Neural cell (in vitro differentiated cells): ENCODE measurements at regions not wholly inside any gene's neighbourhood (a gene's known extent, or its start where the extent isn't known, plus 50 kb on each side); places are given as distances from the start of the nearest gene placed in this dataset.

Experiments
- H2AFZ ChIP-seq: fragments of 200-600, 300-800 bp; sonication (generic), shearing (Covaris generic); 2 replicates; pipeline ENCODE4 v1.6.0; 2014; ENCODE audit warnings: low read depth, mild to moderate bottlenecking, antibody characterized with exemption, low read length, moderate library complexity
- H3F3A ChIP-seq: fragments of 200-600 bp; shearing (Covaris generic); 2 replicates; pipeline ENCODE4 v1.6.1; 2016; ENCODE audit warnings: mild to moderate bottlenecking, moderate library complexity, mixed read lengths, antibody characterized with exemption, low read length; ENCODE audit not compliant: insufficient read depth, poor library complexity, severe bottlenecking
- H3K27ac ChIP-seq: fragments of 200-600, 300-800 bp; sonication (generic), shearing (Covaris generic); 2 replicates; pipeline ENCODE4 v1.5.1; 2014; ENCODE audit warnings: mild to moderate bottlenecking, low read length, moderate library complexity
- H3K27me3 ChIP-seq: fragments of 300-800, 200-600 bp; sonication (generic), shearing (Covaris generic); 2 replicates; pipeline ENCODE4 v1.6.0; 2014; ENCODE audit warnings: mild to moderate bottlenecking, low read depth, low read length, moderate library complexity; ENCODE audit not compliant: insufficient read depth
- H3K36me3 ChIP-seq: fragments of 300-800, 200-600 bp; sonication (generic), shearing (Covaris generic); 2 replicates; pipeline ENCODE4 v1.5.1; 2014; ENCODE audit warnings: mild to moderate bottlenecking, antibody characterized with exemption, low read length, moderate library complexity; ENCODE audit not compliant: insufficient read depth
- H3K4me2 ChIP-seq: fragments of 300-800, 200-600 bp; sonication (generic), shearing (Covaris generic); 2 replicates; pipeline ENCODE4 v1.6.0; 2014; ENCODE audit warnings: mild to moderate bottlenecking, low read length
- H3K4me3 ChIP-seq: fragments of 300-800, 200-600 bp; sonication (generic), shearing (Covaris generic); 2 replicates; pipeline ENCODE4 v1.5.1; 2014; ENCODE audit warnings: mild to moderate bottlenecking, low read length, moderate library complexity
- H3K79me2 ChIP-seq: fragments of 200-600 bp; shearing (Covaris generic); replicated peaks from 2 replicates; pipeline ENCODE4 v1.6.0; 2014; ENCODE audit warnings: mild to moderate bottlenecking, low read length, moderate library complexity; ENCODE audit not compliant: insufficient read depth
- H3K9ac ChIP-seq: fragments of 300-800, 200-600 bp; sonication (generic), shearing (Covaris generic); 2 replicates; pipeline ENCODE4 v1.6.1; 2016; ENCODE audit warnings: mild to moderate bottlenecking, low read length, mixed read lengths
- H3K9me2 ChIP-seq: fragments of 200-600 bp; shearing (Covaris generic); 2 replicates; pipeline ENCODE4 v1.6.1; 2016; ENCODE audit warnings: mild to moderate bottlenecking, low read length, mixed read lengths; ENCODE audit not compliant: insufficient read depth
- H3K9me3 ChIP-seq: fragments of 200-600, 300-800 bp; sonication (generic), shearing (Covaris generic); 2 replicates; pipeline ENCODE4 v1.6.1; 2016; ENCODE audit warnings: mild to moderate bottlenecking, mixed run types, low read length, moderate library complexity, mixed read lengths
- H4K20me1 ChIP-seq: fragments of 200-600 bp; shearing (Covaris generic); 2 replicates; pipeline ENCODE4 v1.6.1; 2016; ENCODE audit warnings: mild to moderate bottlenecking, mixed run types; ENCODE audit not compliant: insufficient read depth
- CTCF ChIP-seq: fragments of 450-650 bp; IDR thresholded peaks from 2 replicates; pipeline ENCODE4 v1.5.1; 2014; ENCODE audit warnings: antibody characterized with exemption, mild to moderate bottlenecking, moderate library complexity; ENCODE audit not compliant: poor library complexity, severe bottlenecking
- EP300 ChIP-seq: fragments of 450-650 bp; conservative IDR thresholded peaks from 2 replicates; pipeline ENCODE4 v1.6.1; 2014; ENCODE audit warnings: antibody characterized with exemption, mild to moderate bottlenecking, moderate library complexity; ENCODE audit not compliant: poor library complexity, severe bottlenecking
- EZH2 ChIP-seq: fragments of 200-600, 300-800 bp; shearing (Covaris generic), sonication (generic); IDR thresholded peaks from 2 replicates; pipeline ENCODE4 v1.6.1; 2014; ENCODE audit warnings: antibody characterized with exemption, low read length, borderline replicate concordance, mild to moderate bottlenecking; ENCODE audit not compliant: insufficient read depth, poor library complexity, severe bottlenecking
- MXI1 ChIP-seq: fragments of 450-650 bp; conservative IDR thresholded peaks from 2 replicates; pipeline ENCODE4 v1.6.1; 2014; ENCODE audit warnings: antibody characterized with exemption, mild to moderate bottlenecking; ENCODE audit not compliant: poor library complexity, severe bottlenecking
- POLR2AphosphoS5 ChIP-seq: IDR thresholded peaks from 2 replicates; pipeline ENCODE4 v1.6.1; 2012
- RAD21 ChIP-seq: fragments of 450-650 bp; conservative IDR thresholded peaks from 2 replicates; pipeline ENCODE4 v1.6.1; 2014; ENCODE audit warnings: antibody characterized with exemption, mild to moderate bottlenecking, moderate library complexity
- REST ChIP-seq: IDR thresholded peaks from 2 replicates; pipeline ENCODE4 v1.6.1; 2012; ENCODE audit warnings: borderline replicate concordance
- SMC3 ChIP-seq: fragments of 450-650 bp; conservative IDR thresholded peaks from 2 replicates; pipeline ENCODE4 v1.6.1; 2014; ENCODE audit warnings: antibody characterized with exemption, mild to moderate bottlenecking, moderate library complexity; ENCODE audit not compliant: poor library complexity
- TAF1 ChIP-seq: IDR thresholded peaks from 2 replicates; pipeline ENCODE4 v1.6.1; 2012; ENCODE audit warnings: low read depth

- Histone ChIP-seq H2AFZ (no peak overlapping the region), H3K9me2 (no peaks in the 10 kb centered on the region), H3K9me3 (no peaks in the 10 kb centered on the region), H3K27ac (no peak overlapping the region), H3K4me3 (no peak overlapping the region), H3K9ac (no peak overlapping the region), H3K36me3 (no peaks in the 10 kb centered on the region), H3F3A (no peaks in the 10 kb centered on the region), H3K4me2 (no peak overlapping the region), H3K27me3 (no peaks in the 10 kb centered on the region), H4K20me1 (no peaks in the 10 kb centered on the region), H3K79me2 (no peaks in the 10 kb centered on the region)
- TF ChIP-seq REST (no peak), POLR2AphosphoS5 (no peak), RAD21 (no peak), EP300 (no peak), MXI1 (no peak), CTCF (no peak), EZH2 (no peak), SMC3 (no peak), TAF1 (no peak)
These were observed 2677.7 kb downstream of the ARAP2 start for GRCh38 chr4:33566649-33567048.

- Histone ChIP-seq H3K9me3 (no peaks in the 10 kb centered on the region), H4K20me1 (no peaks in the 10 kb centered on the region), H3K79me2 (no peaks in the 10 kb centered on the region), H3K9me2 (no peaks in the 10 kb centered on the region), H3K36me3 (no peaks in the 10 kb centered on the region), H3K4me3 (no peak overlapping the region), H3K27ac (no peak overlapping the region), H3K4me2 (no peak overlapping the region), H3K9ac (no peak overlapping the region), H2AFZ (no peak overlapping the region), H3K27me3 (no peaks in the 10 kb centered on the region), H3F3A (no peaks in the 10 kb centered on the region)
- TF ChIP-seq POLR2AphosphoS5 (no peak), MXI1 (no peak), EP300 (no peak), EZH2 (no peak), SMC3 (no peak), REST (no peak), TAF1 (no peak), CTCF (no peak), RAD21 (no peak)
These were observed 2666.5 kb downstream of the ARAP2 start for GRCh38 chr4:33577791-33578190.
